ENCODE measurements at regions not wholly inside any gene's neighbourhood (a gene's known extent, or its start where the extent isn't known, plus 50 kb on each side); places are given as distances from the start of the nearest gene placed in this dataset.
A peak's percentile ranks its signal among the peaks of the same experiment; 100 is the strongest.
"Not testable (repeated sequence)": the region's sequence is repeated elsewhere in the genome, so short reads cannot be mapped to it uniquely, and the experiment has no call there.

DNA sequence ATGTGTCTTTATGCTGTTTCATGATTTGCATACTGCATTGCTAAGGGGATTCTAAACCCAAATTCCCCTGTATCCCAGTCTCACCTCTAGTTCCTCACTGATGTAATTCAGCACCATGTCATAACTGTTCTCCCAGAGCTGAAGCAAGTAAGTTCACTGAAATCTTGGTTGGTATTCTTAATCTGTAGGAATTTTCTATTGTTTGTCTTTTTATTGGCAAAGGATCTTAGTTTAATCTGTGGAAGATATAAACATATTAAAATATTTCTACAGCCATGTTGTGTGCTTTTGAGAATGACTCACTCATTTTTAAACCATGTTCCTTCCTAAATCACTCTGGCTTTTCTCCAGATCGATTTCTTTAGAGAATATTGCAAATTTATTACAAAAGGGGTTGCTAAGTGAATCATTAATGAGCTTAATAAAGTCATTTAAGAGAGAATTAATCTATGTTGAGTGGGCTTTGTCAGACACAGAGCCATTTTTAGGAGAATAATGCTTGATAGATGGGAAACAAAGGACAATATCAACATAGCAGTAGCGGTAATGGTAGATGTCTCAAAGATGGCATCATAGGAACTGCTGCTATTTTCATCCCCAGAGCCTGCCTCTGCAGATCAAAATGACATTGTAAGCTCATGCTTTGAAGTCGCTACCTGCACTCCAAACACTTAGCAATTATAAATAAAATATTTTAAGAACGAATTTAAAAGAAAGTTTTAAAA lies 110.0 kb downstream of the ENC1 start:
- DNase-seq = no peak

DNA sequence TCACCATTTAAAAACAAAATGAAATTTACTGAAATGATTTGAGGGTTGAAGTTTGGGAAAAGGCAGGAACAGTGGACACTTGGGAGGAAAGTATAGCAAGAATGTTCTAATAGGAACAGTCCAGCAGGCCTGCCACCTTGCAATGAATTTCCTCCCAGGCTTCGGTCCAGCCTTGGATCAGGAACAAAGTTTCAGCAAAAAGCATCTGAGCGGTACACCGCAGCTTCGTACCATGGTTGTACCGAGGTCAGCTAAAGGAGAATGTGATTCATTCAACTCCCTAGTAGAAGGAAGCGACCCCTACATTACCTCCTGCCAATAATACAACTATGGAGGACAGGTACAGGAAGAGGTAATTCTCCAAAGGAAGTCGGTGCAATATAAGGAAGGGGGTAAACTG lies 111.4 kb downstream of the ENC1 start:
- no peak for DNase-seq

DNA sequence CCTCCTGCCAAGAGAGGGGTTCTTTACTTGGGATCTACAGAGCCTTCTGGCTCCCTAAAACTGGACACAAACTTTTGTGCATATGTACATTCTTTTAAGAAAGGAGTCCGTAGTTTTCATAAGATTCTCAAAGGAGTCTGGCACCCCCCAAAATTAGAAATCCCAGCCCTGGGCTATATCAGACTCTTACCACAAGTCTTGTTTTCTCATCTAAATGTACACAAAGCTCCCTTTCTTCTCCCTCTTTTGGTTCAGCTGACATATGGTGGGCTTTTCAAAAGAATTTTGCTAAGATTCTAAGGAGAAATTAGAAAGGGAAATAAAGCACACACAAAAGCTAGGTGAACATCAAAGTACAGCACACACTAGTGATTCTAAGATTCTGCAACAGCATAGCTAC lies 114.4 kb downstream of the ENC1 start:
- no peak for DNase-seq

DNA sequence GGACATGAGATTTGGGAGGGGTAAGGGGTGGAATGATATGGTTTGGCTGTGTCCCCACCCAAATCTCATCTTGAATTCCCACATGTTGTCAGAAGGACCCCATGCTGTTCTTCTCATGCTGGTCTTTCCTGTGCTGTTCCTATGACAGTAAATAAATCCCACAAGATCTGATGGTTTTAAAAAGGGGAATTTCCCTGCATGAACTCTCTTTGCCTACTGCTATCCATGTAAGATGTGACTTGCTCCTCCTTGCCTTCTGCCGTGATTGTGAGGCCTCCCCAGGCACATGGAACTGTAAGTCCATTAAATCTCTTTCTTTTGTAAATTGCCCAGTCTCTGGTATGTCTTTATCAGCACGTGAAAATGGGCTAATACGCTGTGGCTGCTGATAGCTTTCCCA lies 115.8 kb downstream of the ENC1 start:
- not testable (repeated sequence) for DNase-seq

DNA sequence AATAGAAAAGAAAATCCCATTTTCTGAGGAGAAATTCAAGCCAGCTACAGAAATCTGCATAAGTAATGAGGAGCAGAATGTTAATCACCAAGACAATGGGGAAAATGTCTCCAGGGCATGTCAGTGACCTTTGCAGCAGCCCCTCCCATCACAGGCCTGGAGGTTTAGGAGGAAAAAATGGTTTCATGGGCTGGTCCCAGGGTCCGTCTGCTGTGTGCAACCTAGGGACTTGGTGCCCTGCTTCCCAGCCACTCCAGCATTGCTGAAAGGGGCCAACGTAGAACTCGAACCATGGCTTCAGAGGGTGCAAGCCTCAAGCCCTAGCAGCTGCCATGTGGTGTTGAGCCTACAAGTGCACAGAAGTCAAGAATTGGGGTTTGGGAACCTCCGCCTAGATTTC lies 116.8 kb downstream of the ENC1 start:
- not testable (repeated sequence) for DNase-seq

DNA sequence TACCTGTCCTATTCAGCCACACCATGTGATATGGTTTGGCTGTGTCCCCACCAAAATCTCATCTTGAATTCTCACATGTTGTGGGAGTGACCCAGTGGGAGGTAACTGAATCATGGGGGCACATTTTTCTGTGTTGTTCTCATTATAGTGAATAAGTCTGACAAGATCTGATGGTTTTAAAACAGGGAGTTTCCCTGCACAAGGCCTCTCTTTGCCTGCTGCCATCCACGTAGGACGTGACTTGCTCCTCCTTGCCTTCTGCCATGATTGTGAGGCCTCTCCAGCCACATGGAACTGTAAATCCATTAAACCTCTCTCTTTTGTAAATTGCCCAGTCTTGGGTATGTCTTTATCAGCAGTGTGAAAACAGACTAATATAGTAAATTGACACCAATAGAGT lies 117.7 kb downstream of the ENC1 start:
- DNase-seq = not testable (repeated sequence)

DNA sequence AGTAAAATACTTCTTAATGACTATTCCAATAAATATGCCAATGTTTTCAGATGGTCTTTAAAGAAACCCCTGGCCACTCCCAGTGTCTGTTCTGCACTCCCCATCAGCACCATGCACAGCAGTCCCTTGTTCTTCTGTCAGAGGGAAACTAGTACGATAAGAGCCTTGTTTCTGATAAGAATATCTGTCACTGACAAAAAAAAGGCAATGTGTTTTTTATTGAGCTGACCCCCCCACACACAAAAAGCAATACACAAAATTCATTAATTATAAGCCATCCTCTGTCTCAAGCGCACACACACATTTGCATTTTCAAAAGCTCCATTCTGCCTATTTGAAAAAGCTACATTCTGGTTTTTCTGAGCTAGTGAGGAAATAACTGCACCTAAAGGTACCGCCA lies 119.1 kb downstream of the ENC1 start:
- DNase-seq = no peak

DNA sequence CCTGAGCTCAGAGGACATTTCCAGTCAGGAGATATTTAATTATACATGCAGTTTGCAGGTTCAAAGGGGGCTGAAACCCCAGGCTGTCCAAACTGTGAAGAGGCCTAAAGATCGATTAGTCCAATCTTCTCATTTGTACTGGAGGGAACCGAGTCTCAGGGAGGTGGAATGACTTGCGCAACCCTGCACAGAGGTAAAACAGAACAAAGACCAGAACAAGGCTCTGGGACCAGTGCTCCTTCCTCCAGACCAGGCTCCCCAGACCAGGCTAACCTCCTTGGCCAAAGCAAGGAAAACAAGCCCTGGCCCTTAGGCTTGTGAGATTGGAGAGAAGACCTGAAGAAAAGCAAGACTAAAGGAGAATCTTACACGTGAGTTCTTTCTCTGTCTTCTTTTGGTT lies 120.8 kb downstream of the ENC1 start:
- DNase-seq = no peak

DNA sequence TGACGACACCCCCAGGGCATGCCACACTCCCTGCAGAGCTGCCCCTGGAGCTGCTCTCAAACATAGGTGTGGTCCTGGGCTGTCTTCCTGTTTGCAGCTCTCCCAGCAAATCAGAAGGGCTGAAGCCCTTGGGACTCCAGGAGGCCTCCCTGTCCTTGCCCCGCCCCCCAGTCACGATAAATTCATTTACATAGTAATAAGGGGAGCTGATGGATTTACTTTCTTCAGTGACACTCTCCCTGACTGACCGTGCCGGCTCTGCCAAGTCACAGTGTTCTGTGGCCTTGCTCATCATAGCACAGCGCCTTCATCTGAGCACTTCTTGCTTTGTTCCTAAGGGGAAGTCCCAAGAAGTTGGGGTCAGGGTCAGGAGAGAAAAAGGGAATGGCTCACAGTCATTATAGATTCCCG lies 121.4 kb downstream of the ENC1 start:
- no peak for DNase-seq

DNA sequence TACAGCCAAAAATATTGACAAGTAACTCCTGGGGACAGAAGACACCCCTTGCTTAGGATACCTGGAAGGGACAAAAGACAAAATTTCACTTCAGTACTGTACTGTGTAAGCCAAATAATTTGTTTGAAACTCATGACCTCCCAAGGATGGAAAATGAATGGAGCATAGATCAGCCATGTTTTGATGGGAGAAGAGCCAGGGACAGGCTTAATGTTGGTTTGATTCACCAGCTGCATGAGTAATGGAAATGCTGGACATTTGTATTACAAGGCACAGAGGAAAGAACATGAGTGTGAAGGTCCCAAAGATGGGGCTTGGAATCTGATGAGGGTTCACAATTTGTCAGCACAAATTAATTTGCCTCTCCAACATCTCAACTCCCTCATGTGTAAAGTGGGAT lies 122.8 kb downstream of the ENC1 start:
- no peak for DNase-seq

DNA sequence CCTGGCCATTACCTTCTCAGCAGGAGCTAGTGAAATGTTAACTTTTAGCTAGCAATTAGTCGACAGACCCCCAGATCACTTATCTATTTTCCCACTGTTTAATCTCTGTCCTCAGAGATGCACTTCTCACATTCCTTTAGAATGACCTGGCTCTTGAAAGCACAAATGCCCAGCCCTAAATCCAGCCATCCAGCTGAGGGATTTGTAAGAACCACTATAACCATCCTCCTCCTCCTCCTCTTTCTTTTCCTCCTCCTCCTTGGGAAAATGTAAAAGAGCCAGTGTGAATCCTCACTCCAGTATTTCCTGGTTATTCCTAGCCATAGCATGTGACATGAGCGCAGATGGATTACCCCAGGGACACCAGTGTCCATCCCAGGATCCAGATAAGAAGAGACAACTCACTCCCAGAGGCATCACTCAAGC lies 124.3 kb downstream of the ENC1 start:
- no peak for DNase-seq

DNA sequence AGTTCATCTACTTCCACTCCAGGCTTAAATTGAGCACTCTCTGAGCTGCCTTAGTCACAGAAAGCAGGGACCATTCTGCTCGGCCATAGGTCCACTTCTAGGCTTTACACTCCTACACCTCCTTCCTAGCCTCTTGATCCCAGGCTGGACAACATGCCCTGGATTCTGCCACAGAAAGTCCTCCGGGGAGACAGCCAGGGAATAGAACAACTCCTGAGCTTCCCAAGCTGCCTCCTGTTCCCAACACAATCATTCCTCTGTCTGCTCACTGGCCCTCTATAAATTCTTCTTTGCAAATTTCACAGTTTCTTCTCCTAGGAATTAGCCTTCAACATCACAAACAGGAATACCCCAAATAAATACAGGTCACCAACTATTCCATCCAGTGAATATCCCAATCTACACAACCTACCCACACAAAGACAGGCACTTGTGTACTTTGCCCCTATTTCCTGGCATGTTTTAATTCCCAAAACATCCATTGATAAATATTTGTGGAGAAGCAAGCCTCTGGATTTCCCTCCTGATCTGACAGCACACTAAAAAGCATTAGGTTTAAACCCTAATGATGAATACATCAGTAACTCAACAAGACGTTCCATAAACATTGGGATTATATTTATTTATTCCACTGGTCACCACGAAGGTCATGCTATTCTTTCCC lies 125.5 kb downstream of the ENC1 start:
- no peak for DNase-seq

DNA sequence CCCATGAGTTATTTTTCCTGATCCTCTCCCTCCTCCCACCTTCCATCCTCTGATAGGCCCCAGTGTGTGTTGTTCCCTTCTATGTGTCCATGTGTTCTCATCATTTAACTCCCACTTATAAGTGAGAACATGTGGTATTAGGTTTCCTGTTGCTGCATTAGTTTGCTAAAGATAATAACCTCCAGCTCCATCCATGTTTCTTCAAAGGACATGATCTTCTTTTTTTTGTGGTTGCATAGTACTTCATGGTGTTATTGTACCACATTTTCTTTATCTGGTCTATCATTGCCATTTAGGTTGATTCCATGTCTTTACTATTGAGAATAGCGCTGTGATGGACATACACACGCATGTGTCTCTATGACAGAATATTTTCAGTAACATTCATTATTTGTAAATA lies 128.8 kb downstream of the ENC1 start:
- DNase-seq = not testable (repeated sequence)

DNA sequence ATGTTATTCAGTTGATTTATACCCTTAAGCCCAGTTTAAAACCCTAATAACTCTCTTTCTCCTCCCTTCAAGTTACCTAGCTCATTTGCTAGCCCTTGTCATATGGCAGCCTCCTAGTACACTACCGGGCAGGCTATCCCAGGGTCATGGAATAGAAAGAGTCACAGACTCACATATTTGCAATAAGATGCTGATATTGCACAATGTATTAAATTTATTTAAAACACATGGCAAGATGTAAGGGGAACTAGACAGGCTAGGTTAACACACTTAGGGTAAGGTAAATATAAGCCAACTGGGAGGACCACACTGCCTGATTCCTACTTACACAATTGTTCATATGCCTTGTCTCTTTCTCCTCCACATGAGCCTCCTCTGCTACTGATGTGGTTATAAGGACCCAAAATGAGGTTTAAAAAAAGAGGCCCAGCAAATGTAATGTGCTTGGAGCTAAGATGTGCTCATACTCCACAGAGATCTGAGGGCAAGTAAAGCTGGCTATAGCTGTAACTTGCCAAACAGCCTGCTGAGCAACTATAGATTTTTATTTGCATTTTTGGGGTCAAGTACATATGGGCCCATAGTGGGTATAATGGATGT lies 130.0 kb downstream of the ENC1 start:
- DNase-seq = no peak

DNA sequence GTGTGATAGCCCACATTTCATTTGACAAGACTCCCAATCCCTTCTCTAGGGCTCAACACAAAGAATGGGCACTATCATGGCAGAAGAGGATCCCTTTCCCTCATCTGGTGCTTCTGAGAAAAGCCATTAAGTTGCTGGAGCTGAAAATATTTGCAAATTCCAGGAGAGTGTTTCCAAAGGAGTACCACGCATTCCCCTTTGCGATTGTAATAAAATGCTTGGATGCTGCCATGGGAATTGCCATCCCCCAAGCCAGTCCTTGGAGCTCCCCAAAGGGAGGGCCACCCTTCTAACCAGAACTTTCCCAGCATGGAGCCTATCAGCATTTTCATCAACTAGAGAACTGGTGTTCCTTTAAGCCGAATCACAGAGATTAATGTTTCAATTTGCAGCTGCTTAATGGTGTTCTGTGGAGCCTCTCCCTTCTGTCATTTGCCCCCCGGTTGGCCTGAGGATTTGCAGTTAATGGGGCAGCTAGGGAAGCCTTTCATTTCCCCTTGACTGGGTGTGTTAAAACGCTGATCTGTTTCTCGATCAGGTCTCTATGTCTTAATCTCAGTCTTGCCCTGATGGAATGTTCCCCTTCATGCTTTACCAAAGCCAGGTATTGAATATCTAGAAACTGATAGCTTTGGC lies 133.0 kb downstream of the ENC1 start:
- no peak for DNase-seq

DNA sequence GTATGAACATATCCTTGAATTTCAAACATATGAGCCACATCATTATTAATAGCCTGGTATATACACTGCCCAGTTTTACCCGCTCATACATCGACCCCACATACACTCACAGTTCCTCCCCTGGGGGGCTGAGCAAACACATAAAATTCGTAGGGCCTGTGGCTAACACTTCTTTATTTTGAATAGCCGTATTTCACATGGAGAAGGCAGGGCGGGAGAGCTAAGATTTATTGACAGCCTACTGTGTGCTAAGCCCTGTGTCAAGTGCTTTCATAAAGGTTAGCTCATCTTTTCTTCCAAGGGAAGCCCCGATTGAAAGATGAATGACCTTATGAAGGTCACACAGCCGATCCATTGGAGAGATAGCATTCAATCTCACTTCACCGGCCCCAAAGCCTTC lies 134.4 kb downstream of the ENC1 start:
- no peak for DNase-seq

DNA sequence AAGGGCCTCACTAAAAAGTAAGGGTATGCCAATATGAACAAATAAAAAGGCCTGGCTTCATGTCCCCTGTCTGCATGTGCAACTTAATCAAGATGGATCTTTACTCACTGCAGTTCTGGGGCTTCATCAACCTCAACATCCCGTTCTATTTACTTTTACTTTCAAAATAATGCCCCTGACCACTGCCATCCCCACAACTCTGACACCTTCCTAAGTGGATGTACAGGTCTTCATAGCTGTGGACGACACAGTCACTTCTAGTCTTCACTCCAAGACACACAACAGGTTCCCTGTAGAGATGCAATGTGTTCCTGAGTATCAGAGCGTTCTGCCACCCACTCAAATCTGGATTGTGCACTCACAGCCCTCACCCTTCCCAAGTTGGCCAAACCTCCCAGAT lies 136.1 kb downstream of the ENC1 start:
- no peak for DNase-seq

DNA sequence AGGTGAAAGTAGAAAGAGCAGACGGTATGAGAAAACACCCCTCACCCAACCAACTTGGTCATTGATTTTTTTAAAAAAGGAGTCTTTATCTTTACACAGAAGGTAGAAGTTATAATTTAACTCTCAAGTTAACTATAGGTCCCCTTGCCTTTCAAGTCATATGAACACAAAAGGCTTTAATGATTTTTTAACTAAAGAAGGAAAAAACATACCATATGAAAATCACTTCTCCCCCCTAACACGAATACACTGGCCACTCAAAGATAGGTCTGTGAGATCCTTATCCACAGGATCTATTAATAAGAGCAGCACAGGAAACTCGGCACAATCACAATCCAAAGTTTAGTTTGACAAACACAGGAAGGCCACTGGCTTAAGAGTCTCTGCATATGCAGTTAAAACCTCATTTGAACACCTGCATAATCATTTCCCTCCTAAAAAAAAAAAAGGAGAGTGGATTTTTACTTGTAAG lies 138.0 kb downstream of the ENC1 start:
- no peak for DNase-seq

DNA sequence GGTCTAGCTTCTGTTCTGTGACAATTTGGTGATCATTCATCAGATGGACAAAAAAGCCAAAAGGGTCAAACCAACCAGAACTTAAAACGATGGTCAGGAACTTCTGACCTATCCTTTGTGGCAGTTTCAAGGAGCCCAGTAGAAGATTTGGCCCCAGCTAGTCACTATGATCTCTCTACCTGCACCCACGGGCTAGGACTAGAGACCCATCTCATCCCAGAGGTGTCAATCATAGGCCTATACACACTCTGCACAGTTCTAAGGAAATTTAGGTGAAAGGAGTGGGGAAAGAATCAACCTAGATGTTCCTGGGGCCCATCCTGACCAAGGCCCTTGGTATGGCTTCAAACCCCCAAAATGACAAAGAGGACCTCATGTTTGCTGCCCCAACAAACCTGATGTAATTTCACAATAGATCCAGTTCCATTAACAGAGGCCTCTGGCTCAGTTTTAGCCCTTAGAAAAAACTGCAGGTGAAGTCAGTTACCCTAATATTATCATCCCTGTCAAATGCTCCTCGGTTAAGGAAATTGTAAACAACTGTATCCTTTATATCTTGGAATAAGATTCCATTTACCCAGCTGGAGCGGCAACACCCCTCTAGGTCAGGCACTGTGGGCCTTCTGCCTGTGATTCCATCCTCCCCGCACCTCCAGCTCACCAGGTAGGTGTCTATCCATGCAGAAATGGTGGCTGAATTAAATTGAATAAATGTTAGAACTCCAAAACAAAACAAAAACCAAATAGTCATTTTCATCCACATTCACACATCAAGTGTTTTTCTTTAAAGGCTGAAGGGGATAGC lies 138.7 kb downstream of the ENC1 start:
- no peak for DNase-seq

DNA sequence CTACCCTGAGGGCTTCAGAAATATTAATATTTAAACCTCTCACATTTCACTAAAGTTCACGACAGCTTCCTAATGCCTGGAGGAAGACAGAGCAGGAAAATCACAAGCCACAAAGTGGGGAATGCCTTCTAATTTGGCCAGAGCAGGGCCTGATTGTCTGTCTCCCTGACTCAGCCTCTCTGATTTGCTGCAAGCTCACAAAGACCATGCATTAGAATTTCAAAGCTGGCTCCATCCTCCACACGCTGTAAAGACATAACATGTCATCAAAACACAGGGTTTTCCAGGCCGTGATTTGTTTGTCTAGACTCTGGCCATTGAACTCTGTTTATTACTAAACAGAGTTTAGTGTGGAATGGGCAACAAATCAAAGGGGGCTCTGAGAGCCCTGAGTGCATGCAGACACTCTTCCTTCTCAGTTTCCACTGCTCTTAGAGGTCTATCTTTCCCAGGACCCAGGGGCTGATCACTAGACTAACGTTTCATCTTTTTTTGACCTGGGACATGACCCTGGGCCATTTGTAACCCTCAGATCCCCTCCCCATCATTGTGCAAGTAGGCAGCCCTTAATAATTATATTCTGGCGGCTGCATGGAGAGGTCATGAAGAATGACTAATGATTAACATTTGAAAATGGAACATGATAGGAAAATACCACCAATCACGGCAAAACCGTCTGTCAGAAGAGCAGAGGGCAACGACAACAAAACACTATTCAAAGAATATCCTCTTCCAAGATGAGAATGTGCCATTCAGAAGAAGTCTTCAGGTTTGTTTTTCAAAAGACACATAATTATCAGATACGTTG lies 140.2 kb downstream of the ENC1 start:
- peak; percentile 61 for DNase-seq

DNA sequence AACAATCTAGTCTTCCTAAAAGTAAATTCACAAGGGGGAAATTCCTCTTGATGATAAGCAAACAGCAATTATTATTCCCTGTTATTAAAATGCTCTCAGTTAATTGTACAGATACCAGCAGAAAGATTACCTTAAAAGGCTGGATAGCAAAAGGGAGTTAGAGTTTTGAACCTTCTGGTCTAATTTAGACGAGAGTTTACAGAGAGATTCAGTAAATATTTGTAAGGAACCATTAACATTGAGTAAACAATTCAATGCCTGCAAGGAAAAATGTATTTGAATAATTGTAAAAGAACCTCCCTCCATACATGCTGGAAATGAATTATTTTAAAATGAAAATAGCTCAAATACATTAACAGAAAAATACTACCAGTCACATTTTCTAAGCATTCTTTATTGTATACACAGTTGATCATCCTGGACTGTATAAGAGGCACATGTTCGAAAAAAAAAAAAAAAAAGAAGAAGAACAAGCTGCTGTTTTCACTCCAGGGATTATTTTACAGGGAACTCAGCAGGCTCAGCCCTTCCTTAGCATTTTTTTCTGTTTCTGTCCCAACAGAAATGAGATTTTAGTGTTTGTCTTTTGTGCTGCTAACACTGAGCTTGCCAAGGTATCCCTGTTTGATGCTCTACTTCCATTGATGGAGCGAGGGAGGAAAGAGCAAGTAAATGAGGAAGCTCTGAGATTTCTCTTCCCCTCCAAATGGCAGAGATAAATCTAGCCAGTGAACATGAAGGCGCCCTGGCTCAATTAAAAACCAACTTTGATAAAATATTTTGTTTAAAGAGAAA lies 141.1 kb downstream of the ENC1 start:
- DNase-seq = peak; percentile 68

Measured in DMS53 (cell line).